A673 (cell line): ENCODE measurements at regions not wholly inside any gene's neighbourhood (a gene's known extent, or its start where the extent isn't known, plus 50 kb on each side); places are given as distances from the start of the nearest gene placed in this dataset.

Experiments used
- CTCF ChIP-seq: fragments of 300-800, 200-600 bp; sonication (generic); conservative IDR thresholded peaks from 2 replicates; pipeline ENCODE4 v1.5.1; 2017; ENCODE audit warnings: low read depth, mild to moderate bottlenecking, antibody characterized with exemption, low read length, moderate library complexity, mixed read lengths
- EZH2 ChIP-seq: fragments of 200-600 bp; sonication (generic); IDR thresholded peaks from 2 replicates; pipeline ENCODE4 v1.6.1; 2017; ENCODE audit warnings: borderline replicate concordance, low read depth, mild to moderate bottlenecking, mixed read lengths, antibody characterized with exemption, low read length; ENCODE audit not compliant: poor library complexity, severe bottlenecking

GRCh38 chr4:99763635-99764101 lies 53.0 kb upstream of the DAPP1 start:
- TF ChIP-seq CTCF, result no peak
- TF ChIP-seq EZH2, result no peak
